Smooth muscle cell (in vitro differentiated cells): ENCODE measurements at regions not wholly inside any gene's neighbourhood (a gene's known extent, or its start where the extent isn't known, plus 50 kb on each side); places are given as distances from the start of the nearest gene placed in this dataset.

Experiments used
- DNase-seq: peaks from one replicate; lab custom pipeline; 2025; ENCODE audit not compliant: unreplicated experiment; lab: John Stamatoyannopoulos, UW
- H2AFZ ChIP-seq: fragments of 200-600 bp; sonication (generic); 2 replicates; pipeline ENCODE4 v1.6.0; 2016; ENCODE audit warnings: antibody characterized with exemption, low read depth, mild to moderate bottlenecking
- H3F3A ChIP-seq: fragments of 200-600 bp; sonication (generic); 2 replicates; pipeline ENCODE4 v1.6.0; 2017; ENCODE audit warnings: antibody characterized with exemption, low read depth
- H3K27ac ChIP-seq: fragments of 200-600 bp; sonication (generic); 2 replicates; pipeline ENCODE4 v1.5.1; 2016; ENCODE audit warnings: low read depth, mild to moderate bottlenecking
- H3K27me3 ChIP-seq: fragments of 200-600 bp; sonication (generic); 2 replicates; pipeline ENCODE4 v1.6.1; 2016; ENCODE audit warnings: low read depth, mild to moderate bottlenecking
- H3K36me3 ChIP-seq: fragments of 200-600 bp; sonication (generic); 2 replicates; pipeline ENCODE4 v1.5.1; 2016; ENCODE audit warnings: low read depth
- H3K4me1 ChIP-seq: fragments of 200-600 bp; sonication (generic); 2 replicates; pipeline ENCODE4 v1.5.1; 2016; ENCODE audit warnings: low read depth
- H3K4me2 ChIP-seq: fragments of 200-600 bp; sonication (generic); 2 replicates; pipeline ENCODE4 v1.6.0; 2016; ENCODE audit warnings: mild to moderate bottlenecking
- H3K4me3 ChIP-seq: fragments of 200-600 bp; sonication (generic); 2 replicates; pipeline ENCODE4 v1.5.1; 2016; ENCODE audit warnings: mild to moderate bottlenecking
- H3K79me2 ChIP-seq: fragments of 200-600 bp; sonication (generic); 2 replicates; pipeline ENCODE4 v1.6.0; 2016; ENCODE audit warnings: low read depth, mild to moderate bottlenecking
- H3K9ac ChIP-seq: fragments of 200-600 bp; sonication (generic); 2 replicates; pipeline ENCODE4 v1.6.0; 2016; ENCODE audit warnings: low read depth
- H3K9me3 ChIP-seq: fragments of 200-600 bp; sonication (generic); replicated peaks from 2 replicates; pipeline ENCODE4 v1.5.1; 2016; ENCODE audit warnings: low read depth
- H4K20me1 ChIP-seq: fragments of 200-600 bp; sonication (generic); 2 replicates; pipeline ENCODE4 v1.6.0; 2016; ENCODE audit warnings: low read depth
- CTCF ChIP-seq: fragments of 200-600 bp; sonication (generic); IDR thresholded peaks from 2 replicates; pipeline ENCODE4 v1.5.1; 2017; ENCODE audit warnings: borderline replicate concordance, mild to moderate bottlenecking, antibody characterized with exemption; ENCODE audit not compliant: insufficient read depth, poor library complexity, severe bottlenecking
- WGBS: methylation state at CpG from one replicate; pipeline ENCODE4 v1.1.7; 2016; ENCODE audit warnings: low lambda C conversion rate; 5-methylcytosine and 5-hydroxymethylcytosine counted together

GRCh38 chr15:45948181-45948621, 313.4 kb downstream of the SQOR start:
- no peak for TF ChIP-seq CTCF
- Histone ChIP-seq H3K9me3 (no peaks in the 10 kb centered on the region), H3K79me2 (no peaks in the 10 kb centered on the region), H3K27ac (peak overlapping the region; percentile 21), H4K20me1 (no peaks in the 10 kb centered on the region), H3K4me3 (no peak overlapping the region), H3K27me3 (no peaks in the 10 kb centered on the region), H2AFZ (no peak overlapping the region), H3K9ac (no peak overlapping the region), H3F3A (peaks cover 10% of the 10 kb centered on the region), H3K4me2 (peak overlapping the region; percentile 12), H3K36me3 (no peaks in the 10 kb centered on the region), H3K4me1 (peaks cover 24% of the 10 kb centered on the region)
- no peak for DNase-seq
- WGBS, result 23% methylated on average over 3 of the region's 3 CpGs

- 91% methylated on average over 3 of the region's 3 CpGs for WGBS
- Histone ChIP-seq H3K9ac (no peak overlapping the region), H3K27ac (no peak overlapping the region), H3K9me3 (no peaks in the 10 kb centered on the region), H3F3A (no peaks in the 10 kb centered on the region), H3K79me2 (no peaks in the 10 kb centered on the region), H3K4me2 (no peak overlapping the region), H2AFZ (no peak overlapping the region), H3K4me1 (no peaks in the 10 kb centered on the region), H4K20me1 (no peaks in the 10 kb centered on the region), H3K4me3 (no peak overlapping the region), H3K36me3 (no peaks in the 10 kb centered on the region), H3K27me3 (no peaks in the 10 kb centered on the region)
- no peak for TF ChIP-seq CTCF
- DNase-seq, result no peak
These were observed 324.1 kb downstream of the SQOR start for GRCh38 chr15:45958924-45959323.

- TF ChIP-seq CTCF, result no peak
- H3K4me2 ChIP-seq, result no peak overlapping the region
- H2AFZ ChIP-seq, result no peak overlapping the region
- H3K27me3 ChIP-seq, result no peaks in the 10 kb centered on the region
- no peaks in the 10 kb centered on the region for H3K79me2 ChIP-seq
- H3F3A ChIP-seq, result no peaks in the 10 kb centered on the region
- no peak overlapping the region for H3K27ac ChIP-seq
- no peaks in the 10 kb centered on the region for H4K20me1 ChIP-seq
- no peaks in the 10 kb centered on the region for H3K4me1 ChIP-seq
- 87% methylated on average over 3 of the region's 3 CpGs for WGBS
- H3K9ac ChIP-seq, result no peak overlapping the region
- no peak for DNase-seq
- H3K36me3 ChIP-seq, result no peaks in the 10 kb centered on the region
- H3K4me3 ChIP-seq, result no peak overlapping the region
- no peaks in the 10 kb centered on the region for H3K9me3 ChIP-seq
These were observed 327.9 kb downstream of the SQOR start for GRCh38 chr15:45962733-45963132.

GRCh38 chr15:45970542-45970941, 335.7 kb downstream of the SQOR start:
- Histone ChIP-seq H3K4me2 (no peak overlapping the region), H3K9me3 (no peaks in the 10 kb centered on the region), H3K4me1 (no peaks in the 10 kb centered on the region), H4K20me1 (no peaks in the 10 kb centered on the region), H3K4me3 (no peak overlapping the region), H3K27ac (no peak overlapping the region), H3K36me3 (no peaks in the 10 kb centered on the region), H3K79me2 (no peaks in the 10 kb centered on the region), H3K27me3 (no peaks in the 10 kb centered on the region), H3K9ac (no peak overlapping the region), H3F3A (no peaks in the 10 kb centered on the region), H2AFZ (no peak overlapping the region)
- no peak for TF ChIP-seq CTCF
- 92% methylated on average over 1 of the region's 1 CpG for WGBS
- DNase-seq, result no peak
